GM12873 (cell line): ENCODE measurements at regions not wholly inside any gene's neighbourhood (a gene's known extent, or its start where the extent isn't known, plus 50 kb on each side); places are given as distances from the start of the nearest gene placed in this dataset.

Experiments
- CTCF ChIP-seq: IDR thresholded peaks from 2 replicates; pipeline ENCODE4 v1.5.1; 2012; ENCODE audit warnings: low read depth, mild to moderate bottlenecking, moderate library complexity, low read length, control low read depth; ENCODE audit not compliant: insufficient read depth; ENCODE audit errors: missing control alignments

GRCh38 chr3:99418709-99419108 is 219.7 kb upstream of the COL8A1 start:
- TF ChIP-seq CTCF = no peak

- TF ChIP-seq CTCF = no peak
These were observed 220.2 kb upstream of the COL8A1 start for GRCh38 chr3:99418209-99418635.

GRCh38 chr3:99413504-99413903 is 224.9 kb upstream of the COL8A1 start:
- TF ChIP-seq CTCF = no peak

- no peak for TF ChIP-seq CTCF
These were observed 227.5 kb upstream of the COL8A1 start for GRCh38 chr3:99410789-99411311.

GRCh38 chr3:99409961-99410360 is 228.4 kb upstream of the COL8A1 start:
- no peak for TF ChIP-seq CTCF

- TF ChIP-seq CTCF = no peak
These were observed 231.1 kb upstream of the COL8A1 start for GRCh38 chr3:99407257-99407656.

- TF ChIP-seq CTCF = no peak
These were observed 235.6 kb upstream of the COL8A1 start for GRCh38 chr3:99402755-99403154.
